GM21619 (cell line): ENCODE measurements at regions not wholly inside any gene's neighbourhood (a gene's known extent, or its start where the extent isn't known, plus 50 kb on each side); places are given as distances from the start of the nearest gene placed in this dataset.
A peak's percentile ranks its signal among the peaks of the same experiment; 100 is the strongest.

Experiments used
- ATAC-seq: cut with Tn5 transposase; IDR thresholded peaks from one replicate; pipeline ENCODE4 v1.9.1; 2021; ENCODE audit not compliant: unreplicated experiment

- ATAC-seq = no peak
Observed at GRCh38 chr4:57442241-57442640, 332.1 kb upstream of the IGFBP7 start.

DNA sequence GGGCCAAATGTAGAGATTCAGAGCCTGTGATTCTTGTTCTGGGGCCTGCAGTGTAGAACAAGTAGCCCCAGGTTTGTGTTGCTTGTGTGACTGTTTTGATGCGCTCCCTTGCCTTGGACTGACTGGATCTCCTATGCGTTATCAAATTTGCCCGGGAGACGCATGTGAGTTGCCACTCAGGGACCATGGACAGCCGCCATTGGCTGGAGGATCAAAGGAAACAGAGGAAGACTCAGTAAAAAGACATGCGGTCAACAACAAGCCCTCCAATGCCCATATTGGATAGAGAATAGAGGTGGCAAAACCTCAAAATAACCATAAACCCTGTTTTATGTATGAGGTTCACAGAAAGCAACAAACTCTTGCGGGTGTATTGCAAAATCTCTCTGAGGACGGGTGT lies 327.5 kb upstream of the IGFBP7 start:
- ATAC-seq = no peak

DNA sequence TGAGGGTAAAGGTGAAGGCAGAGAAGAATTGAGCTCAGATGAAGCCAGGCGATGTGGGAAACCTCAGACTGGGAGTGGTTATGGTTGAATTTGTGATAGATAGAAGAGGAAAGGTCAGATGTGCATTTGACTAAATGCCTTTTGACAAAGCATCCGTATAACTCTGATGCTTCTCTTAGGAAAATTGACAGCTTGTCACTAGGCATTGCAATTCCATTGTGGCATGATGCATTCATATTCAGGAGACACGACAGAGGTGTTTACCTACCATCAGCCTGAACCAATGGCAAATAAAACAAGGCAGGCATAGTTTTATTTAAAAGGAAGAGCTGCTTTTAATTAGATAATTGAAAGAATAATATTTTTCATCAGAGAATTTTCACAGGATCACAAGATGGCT lies 325.1 kb upstream of the IGFBP7 start:
- ATAC-seq = no peak

GRCh38 chr4:57430726-57431125 lies 320.5 kb upstream of the IGFBP7 start:
- no peak for ATAC-seq

- peak; percentile 80 for ATAC-seq
Observed at GRCh38 chr4:57426779-57427395, 316.7 kb upstream of the IGFBP7 start.

- no peak for ATAC-seq
Observed at GRCh38 chr4:57425610-57426009, 315.4 kb upstream of the IGFBP7 start.

DNA sequence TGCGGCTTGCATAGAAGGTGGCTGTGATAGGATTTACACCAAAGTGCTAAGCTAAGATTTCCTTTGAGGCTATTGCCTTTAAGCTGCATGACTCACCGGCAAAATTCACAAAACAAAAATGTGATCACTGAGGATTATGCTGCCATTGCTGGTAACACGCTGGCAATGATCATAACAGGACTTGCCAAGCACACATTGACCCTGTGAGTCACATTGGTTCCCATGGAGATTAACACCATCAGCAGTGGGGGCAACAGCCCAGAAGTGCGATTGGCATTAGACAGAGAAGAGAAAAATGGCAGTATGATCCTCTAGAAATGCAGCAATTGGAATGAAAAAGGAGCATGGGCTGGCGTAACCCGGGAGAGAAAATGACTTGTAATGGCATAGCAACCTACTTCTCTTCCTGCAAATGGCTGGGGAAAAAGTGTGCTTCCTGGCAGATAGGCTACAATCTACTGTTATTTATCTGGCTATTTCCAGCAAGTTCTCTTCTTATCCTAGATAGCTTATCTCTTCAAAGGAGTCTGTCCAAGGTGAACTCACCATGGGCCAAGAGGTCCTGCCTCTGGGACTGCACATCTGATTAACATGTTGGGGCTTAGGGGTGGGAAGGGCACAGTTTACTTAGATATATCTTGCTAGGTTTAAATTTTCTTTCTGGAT lies 314.2 kb upstream of the IGFBP7 start:
- no peak for ATAC-seq

- ATAC-seq = no peak
Observed at GRCh38 chr4:57418133-57418532, 307.9 kb upstream of the IGFBP7 start.

GRCh38 chr4:57412259-57413054 lies 302.3 kb upstream of the IGFBP7 start:
- no peak for ATAC-seq

DNA sequence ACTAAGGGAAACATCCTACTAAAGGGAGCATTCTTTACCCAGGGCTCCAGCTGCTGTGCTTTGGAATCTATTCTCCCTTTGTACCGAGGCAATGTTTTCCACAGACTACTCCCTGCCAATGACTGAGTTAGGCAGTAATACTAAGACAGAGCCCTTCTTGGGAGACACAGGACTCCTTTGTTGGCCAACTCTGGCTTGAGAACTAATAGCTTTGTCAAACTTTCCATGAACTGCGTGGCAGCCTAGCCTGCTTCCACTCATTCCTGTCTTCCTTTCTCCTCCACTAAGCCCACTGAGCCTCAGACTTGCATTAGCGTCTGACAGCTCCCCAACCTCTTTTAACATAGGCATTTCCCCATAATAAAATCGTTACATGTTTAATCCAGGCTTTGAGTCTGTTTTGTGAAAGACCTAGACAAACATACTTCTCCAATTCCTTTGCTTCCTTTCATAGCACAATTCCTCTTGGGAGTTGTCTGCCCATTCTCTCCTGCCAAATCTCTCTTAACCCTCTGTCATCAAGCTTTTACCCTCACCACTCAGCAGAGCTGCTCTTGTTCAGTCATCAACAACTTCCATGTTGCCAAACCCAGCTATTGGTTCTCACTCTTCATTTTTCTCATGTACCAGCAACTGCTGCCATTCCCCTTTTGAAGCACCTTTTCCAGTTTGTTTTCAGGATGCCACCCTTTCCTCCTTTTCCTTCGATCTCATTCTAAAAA lies 300.3 kb upstream of the IGFBP7 start:
- ATAC-seq = no peak

- ATAC-seq = no peak
Observed at GRCh38 chr4:57405359-57405758, 295.2 kb upstream of the IGFBP7 start.

DNA sequence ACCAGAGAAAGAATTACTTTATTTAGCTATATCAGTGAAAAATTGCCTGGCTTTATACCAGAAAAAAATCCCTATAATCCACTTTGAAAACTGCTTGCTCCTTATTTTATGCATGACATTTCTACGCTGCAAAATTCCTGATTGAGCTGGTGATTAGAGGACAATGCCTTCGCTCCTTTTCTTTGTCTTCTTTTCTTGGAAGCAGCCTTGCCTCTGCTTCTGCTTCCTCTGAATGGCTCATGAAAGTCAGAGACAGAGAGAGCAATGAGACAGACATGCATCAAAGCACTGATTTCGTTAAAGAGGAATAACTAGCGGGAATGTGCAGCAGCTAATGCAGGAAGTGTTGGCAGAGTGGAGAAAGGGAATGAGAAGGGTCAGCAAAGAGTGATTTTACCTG lies 294.3 kb upstream of the IGFBP7 start:
- no peak for ATAC-seq

DNA sequence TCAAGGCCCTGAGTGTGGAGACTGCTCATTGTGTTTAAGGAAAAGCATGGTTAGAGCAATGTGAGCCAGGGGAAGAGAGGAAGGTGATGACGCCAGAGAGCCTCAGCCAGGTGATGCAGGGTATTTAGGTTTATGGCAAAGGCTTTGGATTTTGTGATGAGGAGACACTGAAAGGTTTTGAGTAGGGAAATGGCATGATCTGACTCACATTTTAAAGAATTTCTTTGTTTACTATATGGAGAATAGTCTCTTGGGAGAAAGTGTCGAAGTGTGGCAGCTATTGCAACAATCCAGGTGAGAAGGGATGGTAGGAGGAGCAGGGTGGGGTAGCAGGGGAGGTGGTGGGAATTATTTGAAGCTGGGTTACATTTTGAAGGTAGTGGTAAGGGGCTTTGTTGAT lies 293.4 kb upstream of the IGFBP7 start:
- ATAC-seq = no peak

DNA sequence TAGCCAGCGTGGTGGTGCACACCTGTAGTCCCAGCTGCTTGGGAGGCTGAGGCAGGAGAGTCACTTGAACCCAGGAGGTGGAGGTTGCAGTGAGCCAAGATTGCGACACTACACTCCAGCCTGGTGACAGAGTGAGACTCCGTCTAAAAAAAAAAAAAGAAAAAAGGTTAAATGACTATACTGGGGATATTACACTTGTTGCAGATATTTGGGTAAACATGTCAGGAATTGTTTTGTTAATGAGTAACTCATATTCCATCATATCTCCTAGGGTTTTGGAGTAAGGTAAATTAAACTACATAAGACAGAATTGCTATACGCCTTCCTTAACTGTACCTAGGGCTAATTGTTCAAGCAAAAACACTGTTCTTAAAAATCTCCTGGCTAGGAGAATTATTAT lies 291.4 kb upstream of the IGFBP7 start:
- ATAC-seq = no peak

- no peak for ATAC-seq
Observed at GRCh38 chr4:57378766-57379165, 268.6 kb upstream of the IGFBP7 start.

DNA sequence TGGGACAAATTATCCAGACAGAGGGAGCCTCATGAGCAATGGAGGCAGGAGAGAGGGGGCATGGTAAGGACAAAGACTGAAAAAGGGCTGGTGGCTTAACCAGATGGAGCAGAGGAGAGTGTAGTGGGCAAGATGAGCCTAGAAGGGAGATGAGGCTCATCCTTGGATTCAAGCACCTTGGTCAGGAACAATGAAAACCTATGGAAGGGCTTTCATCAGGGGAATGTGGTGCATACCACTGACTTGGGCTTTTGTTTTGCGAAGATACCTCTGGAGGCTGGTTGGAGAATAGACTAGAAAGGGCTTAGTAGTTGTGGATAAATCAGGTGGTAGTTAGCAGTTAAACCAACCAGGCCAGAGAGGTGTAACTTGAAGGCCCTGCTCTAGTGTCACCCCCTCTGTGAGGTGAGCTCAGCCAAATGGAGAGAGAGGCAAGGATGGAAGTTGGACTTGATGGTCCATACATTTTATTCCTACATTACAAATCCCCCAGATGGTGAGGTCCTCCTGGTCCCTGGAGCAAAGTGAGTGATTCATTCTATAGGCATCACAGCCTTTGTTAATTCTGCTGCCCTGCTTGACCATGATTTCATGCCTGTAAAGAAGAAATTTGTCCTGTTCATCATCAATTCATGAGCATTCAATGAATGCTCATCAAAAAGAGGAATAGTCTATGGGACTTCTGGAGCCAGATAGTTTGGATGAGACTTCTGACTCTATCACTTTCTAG lies 264.8 kb upstream of the IGFBP7 start:
- ATAC-seq = no peak

- ATAC-seq = no peak
Observed at GRCh38 chr4:57373991-57374390, 263.8 kb upstream of the IGFBP7 start.

GRCh38 chr4:57371671-57372070 lies 261.5 kb upstream of the IGFBP7 start:
- ATAC-seq = no peak

DNA sequence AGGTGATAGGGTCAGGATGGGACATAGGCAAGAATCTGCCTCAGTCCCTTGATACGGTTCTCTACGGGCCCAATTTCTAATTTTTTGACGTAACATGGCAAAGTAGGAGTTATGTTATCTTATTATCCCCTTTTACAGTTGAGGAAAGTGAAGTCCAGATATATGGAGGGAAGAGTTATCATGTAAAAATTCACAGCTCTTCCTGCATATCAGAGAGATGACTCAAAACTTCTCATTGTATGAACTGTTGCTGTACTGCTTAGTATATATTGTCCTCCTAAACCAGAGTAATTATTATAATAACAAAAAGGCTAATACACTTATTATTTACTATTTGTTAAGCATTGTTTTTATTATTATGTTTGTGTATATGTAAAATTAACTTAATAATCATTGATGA lies 260.5 kb upstream of the IGFBP7 start:
- ATAC-seq = no peak

GRCh38 chr4:57369446-57369845 lies 259.3 kb upstream of the IGFBP7 start:
- ATAC-seq = no peak

DNA sequence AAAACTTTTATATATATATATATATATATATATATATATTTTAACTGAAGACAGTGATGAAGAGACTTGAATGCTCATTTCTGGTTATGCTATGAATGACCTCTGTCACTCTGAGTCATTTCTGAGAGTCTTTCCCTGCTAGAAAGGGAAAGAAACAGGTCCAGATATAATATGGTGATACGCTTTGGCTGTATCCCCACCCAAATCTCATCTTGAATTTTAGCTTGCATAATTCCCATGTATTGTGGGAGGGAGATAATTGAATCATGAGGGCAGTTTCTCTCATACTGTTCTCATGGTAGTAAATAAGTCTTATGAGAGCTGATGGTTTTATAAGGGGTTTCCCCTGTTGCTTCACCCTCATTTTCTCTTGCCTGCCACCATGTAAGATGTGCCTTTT lies 254.1 kb upstream of the IGFBP7 start:
- ATAC-seq = no peak
